Fibroblast of the aortic adventitia (primary cell): ENCODE measurements at regions not wholly inside any gene's neighbourhood (a gene's known extent, or its start where the extent isn't known, plus 50 kb on each side); places are given as distances from the start of the nearest gene placed in this dataset.

ENCODE experiments used
- DNase-seq: peaks from one replicate; pipeline ENCODE4 v3.0.0-alpha.2; 2010; ENCODE audit warnings: low read depth
- H3K4me3 ChIP-seq: 2 replicates; pipeline ENCODE4 v1.5.1; 2011; ENCODE audit warnings: low read depth, mild to moderate bottlenecking, control low read depth, low read length, moderate library complexity
- TF ChIP-seq, protein P1 (sequence below): IDR thresholded peaks from 2 replicates; pipeline ENCODE4 v1.5.1; 2011; ENCODE audit warnings: mild to moderate bottlenecking, low read length, control low read depth, inconsistent platforms; ENCODE audit not compliant: insufficient read depth

GRCh38 chr20:60477958-60478357, 519.7 kb downstream of the CDH26 start:
- no peak for DNase-seq
- H3K4me3 ChIP-seq: no peak overlapping the region
- TF ChIP-seq, protein P1, sequence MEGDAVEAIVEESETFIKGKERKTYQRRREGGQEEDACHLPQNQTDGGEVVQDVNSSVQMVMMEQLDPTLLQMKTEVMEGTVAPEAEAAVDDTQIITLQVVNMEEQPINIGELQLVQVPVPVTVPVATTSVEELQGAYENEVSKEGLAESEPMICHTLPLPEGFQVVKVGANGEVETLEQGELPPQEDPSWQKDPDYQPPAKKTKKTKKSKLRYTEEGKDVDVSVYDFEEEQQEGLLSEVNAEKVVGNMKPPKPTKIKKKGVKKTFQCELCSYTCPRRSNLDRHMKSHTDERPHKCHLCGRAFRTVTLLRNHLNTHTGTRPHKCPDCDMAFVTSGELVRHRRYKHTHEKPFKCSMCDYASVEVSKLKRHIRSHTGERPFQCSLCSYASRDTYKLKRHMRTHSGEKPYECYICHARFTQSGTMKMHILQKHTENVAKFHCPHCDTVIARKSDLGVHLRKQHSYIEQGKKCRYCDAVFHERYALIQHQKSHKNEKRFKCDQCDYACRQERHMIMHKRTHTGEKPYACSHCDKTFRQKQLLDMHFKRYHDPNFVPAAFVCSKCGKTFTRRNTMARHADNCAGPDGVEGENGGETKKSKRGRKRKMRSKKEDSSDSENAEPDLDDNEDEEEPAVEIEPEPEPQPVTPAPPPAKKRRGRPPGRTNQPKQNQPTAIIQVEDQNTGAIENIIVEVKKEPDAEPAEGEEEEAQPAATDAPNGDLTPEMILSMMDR: no peak

GRCh38 chr20:60478533-60478932, 520.3 kb downstream of the CDH26 start:
- DNase-seq: no peak
- TF ChIP-seq, protein P1: no peak
- H3K4me3 ChIP-seq: no peak overlapping the region

- no peak for DNase-seq
- no peak overlapping the region for H3K4me3 ChIP-seq
- TF ChIP-seq, protein P1: no peak
Observed at GRCh38 chr20:60480950-60481742, 522.9 kb downstream of the CDH26 start.

DNA sequence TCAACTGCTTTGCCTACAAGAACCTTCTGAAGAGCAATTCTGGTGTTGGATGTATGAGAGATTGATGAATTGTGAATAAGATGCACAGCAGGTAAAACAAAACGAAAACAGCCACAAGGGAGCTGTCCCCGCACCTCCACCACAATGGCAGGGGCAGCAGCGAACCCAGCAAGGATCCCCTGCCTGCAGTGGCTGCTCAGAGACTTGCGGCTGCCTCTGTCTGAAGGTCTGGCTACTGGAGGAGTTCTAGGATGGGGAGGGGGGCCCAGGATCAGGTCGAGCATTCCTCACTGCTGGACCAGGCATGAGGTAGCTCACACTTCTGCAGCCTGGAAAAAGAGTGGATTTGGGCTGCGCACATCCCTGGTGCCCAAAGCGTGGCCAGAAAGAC, 523.5 kb downstream of the CDH26 start:
- TF ChIP-seq, protein P1: no peak
- no peak overlapping the region for H3K4me3 ChIP-seq
- DNase-seq: no peak

DNA sequence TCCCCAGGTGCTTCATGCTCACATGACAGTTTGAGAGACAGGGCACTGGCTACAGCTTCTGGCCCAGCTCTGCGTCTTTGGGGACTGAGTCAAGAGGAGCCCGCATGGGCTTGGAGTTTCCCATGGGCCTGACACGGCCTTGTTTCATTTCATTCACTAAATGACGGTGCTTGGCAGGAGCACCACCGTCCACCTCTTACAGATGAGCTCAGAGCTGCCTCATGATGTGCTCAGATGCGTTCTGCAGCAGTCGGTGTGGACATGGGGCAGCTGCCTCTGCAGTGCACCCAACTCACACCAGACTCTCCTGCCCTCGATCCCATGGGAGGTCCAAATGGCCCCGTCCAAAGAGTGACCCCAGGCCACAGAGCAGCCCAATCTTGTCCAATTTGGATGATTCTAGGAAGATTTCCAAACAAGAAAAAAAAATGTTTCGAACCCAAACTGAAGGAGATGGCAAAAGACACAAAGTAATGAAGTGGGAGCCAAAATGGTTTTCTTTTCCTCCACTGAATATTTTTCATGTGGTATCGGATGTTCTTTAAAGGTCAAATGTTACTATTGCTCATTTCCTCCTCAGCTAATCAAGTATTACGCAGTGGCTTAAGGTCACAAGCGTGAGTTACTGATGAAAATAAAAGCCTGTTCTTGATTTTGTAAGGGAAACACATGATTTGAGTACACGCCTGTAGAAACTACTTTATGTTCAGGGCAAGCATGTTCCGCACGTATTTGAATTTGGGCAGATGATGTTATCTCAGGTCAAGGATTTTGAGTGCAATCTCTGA, 524.2 kb downstream of the CDH26 start:
- no peak for DNase-seq
- TF ChIP-seq, protein P1: no peak
- H3K4me3 ChIP-seq: no peak overlapping the region

GRCh38 chr20:60483371-60483770, 525.1 kb downstream of the CDH26 start:
- no peak overlapping the region for H3K4me3 ChIP-seq
- TF ChIP-seq, protein P1: no peak
- no peak for DNase-seq
